Muscle of back (tissue), 3 donors: ENCODE measurements at regions not wholly inside any gene's neighbourhood (a gene's known extent, or its start where the extent isn't known, plus 50 kb on each side); places are given as distances from the start of the nearest gene placed in this dataset.

Source experiments
- DNase-seq, 3 donors: peaks; one replicate each; pipeline versions ENCODE4 v3.0.0 to v3.0.0-alpha.2; 2013

GRCh38 chr18:33817096-33817495 lies 239.1 kb downstream of the ASXL3 start:
- peak in 1 of 3 donors; percentile 83 for DNase-seq

- DNase-seq: peak in 1 of 3 donors; percentile 32
Measured at GRCh38 chr18:33814546-33814945, 236.5 kb downstream of the ASXL3 start.

- DNase-seq: no peak
Measured at GRCh38 chr18:33812186-33812585, 234.2 kb downstream of the ASXL3 start.

- DNase-seq: no peak
Measured at GRCh38 chr18:33805592-33805991, 227.6 kb downstream of the ASXL3 start.

- peak; percentile 59 to 71 (median 64) for DNase-seq
Measured at GRCh38 chr18:33804258-33804657, 226.2 kb downstream of the ASXL3 start.

GRCh38 chr18:33803636-33804035 lies 225.6 kb downstream of the ASXL3 start:
- peak in 1 of 3 donors; percentile 52 for DNase-seq

- peak in 2 of 3 donors; percentile 29 to 52 for DNase-seq
Measured at GRCh38 chr18:33802955-33803354, 224.9 kb downstream of the ASXL3 start.
